SK-N-SH (cell line): ENCODE measurements at regions not wholly inside any gene's neighbourhood (a gene's known extent, or its start where the extent isn't known, plus 50 kb on each side); places are given as distances from the start of the nearest gene placed in this dataset.

ENCODE experiments used
- CTCF ChIA-PET: fragments of 300-600, 350-600 bp; formaldehyde crosslinking; extraction: SDS; loops from one replicate; lab custom pipeline; 2021; lab: Yijun Ruan, JAX
- POLR2A ChIA-PET: fragments of 350-600 bp; sonication (Branson Sonifier 250); formaldehyde crosslinking; extraction: SDS; loops from one replicate; lab custom pipeline; 2020; ENCODE audit warnings: antibody characterized with exemption, inconsistent platforms; lab: Yijun Ruan, JAX
- DNase-seq: peaks from one replicate; pipeline ENCODE4 v3.0.0; 2012
- H2AFZ ChIP-seq: fragments of 200-600 bp; sonication (generic); 2 replicates; pipeline ENCODE4 v1.8.1; 2016; ENCODE audit warnings: antibody characterized with exemption, mild to moderate bottlenecking, low read depth
- H3F3A ChIP-seq: fragments of 200-600 bp; sonication (generic); replicated peaks from 2 replicates; pipeline ENCODE3; 2016; ENCODE audit warnings: antibody characterized with exemption, mild to moderate bottlenecking; ENCODE audit not compliant: insufficient read depth
- H3K27ac ChIP-seq, 2 experiments: fragments of 200-500 bp in 1 of 2; fragments of 200-600 bp in 1 of 2; sonication (Bioruptor generic) in 1 of 2; sonication (generic), shearing (Covaris generic) in 1 of 2; 2 replicates each; pipeline versions ENCODE4 v1.5.1 to v1.6.1; 2014 to 2016; ENCODE audit warnings: low read depth in 2 of 2, inconsistent platforms in 1 of 2, low read length in 1 of 2, mild to moderate bottlenecking in 1 of 2, mixed read lengths in 1 of 2
- H3K27me3 ChIP-seq: fragments of 200-600 bp; sonication (generic), shearing (Covaris generic); 2 replicates; pipeline ENCODE4 v1.6.1; 2016; ENCODE audit warnings: mixed run types; ENCODE audit not compliant: insufficient read depth
- H3K36me3 ChIP-seq, 2 experiments: fragments of 200-500 bp in 1 of 2; fragments of 200-600 bp in 1 of 2; sonication (Bioruptor generic) in 1 of 2; sonication (generic) in 1 of 2; replicated peaks in 1 of 2; 2 replicates each; pipeline versions ENCODE3 to v1.5.1; 2014 to 2016; ENCODE audit warnings: low read length in 1 of 2, mild to moderate bottlenecking in 1 of 2; ENCODE audit not compliant: insufficient read depth in 2 of 2, control insufficient read depth in 1 of 2
- H3K4me1 ChIP-seq, 2 experiments: fragments of 200-500 bp in 1 of 2; fragments of 200-600 bp in 1 of 2; sonication (Bioruptor generic) in 1 of 2; sonication (generic), shearing (Covaris generic) in 1 of 2; 2 replicates each; pipeline versions ENCODE4 v1.5.1 to v1.6.1; 2014 to 2016; ENCODE audit warnings: low read depth in 1 of 2, low read length in 1 of 2, mixed run types in 1 of 2; ENCODE audit not compliant: insufficient read depth in 2 of 2, control insufficient read depth in 1 of 2
- H3K4me2 ChIP-seq: fragments of 200-600 bp; sonication (generic), shearing (Covaris generic); 2 replicates; pipeline ENCODE4 v1.6.1; 2017; ENCODE audit warnings: mixed run types
- H3K4me3 ChIP-seq, 2 experiments: fragments of 200-500 bp in 1 of 2; fragments of 200-600 bp in 1 of 2; sonication (Bioruptor generic) in 1 of 2; sonication (generic), shearing (Covaris generic) in 1 of 2; 2 replicates each; pipeline versions ENCODE4 v1.5.1 to v1.8.1; 2014 to 2016; ENCODE audit warnings: low read depth in 2 of 2, inconsistent platforms in 1 of 2, low read length in 1 of 2, mild to moderate bottlenecking in 1 of 2, mixed read lengths in 1 of 2, moderate library complexity in 1 of 2
- H3K79me2 ChIP-seq: fragments of 200-600 bp; sonication (generic); 2 replicates; pipeline ENCODE4 v1.8.1; 2017; ENCODE audit warnings: mild to moderate bottlenecking; ENCODE audit not compliant: insufficient read depth
- H3K9ac ChIP-seq: fragments of 200-600 bp; sonication (generic); 2 replicates; pipeline ENCODE4 v1.6.1; 2017; ENCODE audit warnings: mixed run types
- H3K9me2 ChIP-seq: fragments of 200-600 bp; sonication (generic); 2 replicates; pipeline ENCODE4 v1.6.1; 2017; ENCODE audit warnings: mixed run types
- H3K9me3 ChIP-seq: fragments of 200-600 bp; sonication (generic); 2 replicates; pipeline ENCODE4 v1.6.1; 2017; ENCODE audit warnings: mixed run types, mild to moderate bottlenecking, moderate library complexity
- H4K20me1 ChIP-seq: fragments of 200-600 bp; sonication (generic); 2 replicates; pipeline ENCODE4 v1.6.1; 2017; ENCODE audit warnings: mild to moderate bottlenecking, mixed run types; ENCODE audit not compliant: insufficient read depth
- CHD2 ChIP-seq: fragments of 150-350 bp; IDR thresholded peaks from 2 replicates; pipeline ENCODE4 v1.6.1; 2018; ENCODE audit warnings: low read length; ENCODE audit not compliant: partially characterized antibody
- ELF1 ChIP-seq: IDR thresholded peaks from 2 replicates; pipeline ENCODE4 v1.4.0; 2012
- EP300 ChIP-seq, 2 experiments: IDR thresholded peaks; 2 replicates each; pipeline versions ENCODE4 v1.4.0 to v1.6.1; 2012; ENCODE audit warnings: borderline replicate concordance in 1 of 2, low read depth in 1 of 2, low read length in 1 of 2
- EZH2phosphoT487 ChIP-seq: fragments of 200-600 bp; sonication (generic); IDR thresholded peaks from 2 replicates; pipeline ENCODE4 v1.6.1; 2017; ENCODE audit warnings: low read depth, mixed run types, mild to moderate bottlenecking, antibody characterized with exemption, moderate library complexity, borderline replicate concordance
- GABPA ChIP-seq: IDR thresholded peaks from 2 replicates; pipeline ENCODE4 v1.4.0; 2012; ENCODE audit warnings: low read depth, mild to moderate bottlenecking
- MXI1 ChIP-seq: IDR thresholded peaks from 2 replicates; pipeline ENCODE4 v1.6.1; 2012; ENCODE audit warnings: mild to moderate bottlenecking, low read depth, low read length, improper control_type of control experiment
- NFIC ChIP-seq: IDR thresholded peaks from 2 replicates; pipeline ENCODE4 v1.4.0; 2012; ENCODE audit warnings: borderline replicate concordance
- NRF1 ChIP-seq: IDR thresholded peaks from 2 replicates; pipeline ENCODE4 v1.6.1; 2012; ENCODE audit warnings: low read depth, mild to moderate bottlenecking, low read length
- RCOR1 ChIP-seq: fragments of 150-350 bp; IDR thresholded peaks from 2 replicates; pipeline ENCODE4 v1.6.1; 2017; ENCODE audit warnings: antibody characterized with exemption, low read length
- REST ChIP-seq: IDR thresholded peaks from 2 replicates; pipeline ENCODE4 v1.6.1; 2012; ENCODE audit warnings: mild to moderate bottlenecking, low read depth, low read length, moderate library complexity
- RFX5 ChIP-seq: IDR thresholded peaks from 2 replicates; pipeline ENCODE4 v1.6.1; 2012; ENCODE audit warnings: mild to moderate bottlenecking, improper control_type of control experiment, low read length
- RXRA ChIP-seq: IDR thresholded peaks from 2 replicates; pipeline ENCODE4 v1.4.0; 2012; ENCODE audit warnings: low read depth, mild to moderate bottlenecking, borderline replicate concordance
- SIN3A ChIP-seq: IDR thresholded peaks from 2 replicates; pipeline ENCODE4 v1.6.1; 2012; ENCODE audit warnings: low read depth, mild to moderate bottlenecking, low read length, moderate library complexity, borderline replicate concordance
- SMC3 ChIP-seq: IDR thresholded peaks from 2 replicates; pipeline ENCODE4 v1.6.1; 2012; ENCODE audit warnings: low read depth, low read length, improper control_type of control experiment
- TCF12 ChIP-seq: IDR thresholded peaks from 2 replicates; pipeline ENCODE4 v1.4.0; 2012
- TEAD4 ChIP-seq: IDR thresholded peaks from 2 replicates; pipeline ENCODE4 v1.4.0; 2012; ENCODE audit warnings: mild to moderate bottlenecking, borderline replicate concordance; ENCODE audit not compliant: insufficient read depth
- YY1 ChIP-seq: IDR thresholded peaks from 2 replicates; pipeline ENCODE4 v1.4.0; 2012; ENCODE audit warnings: low read depth, mild to moderate bottlenecking
- ZBTB33 ChIP-seq: IDR thresholded peaks from 2 replicates; pipeline ENCODE4 v1.4.0; 2012; ENCODE audit warnings: low read depth, borderline replicate concordance
- WGBS: methylation state at CpG from one replicate; pipeline ENCODE4 v1.1.6; 2017; ENCODE audit warnings: low lambda C conversion rate; 5-methylcytosine and 5-hydroxymethylcytosine counted together

GRCh38 chr2:85961754-85962153 is 73.0 kb upstream of the ST3GAL5 start:
- Histone ChIP-seq H4K20me1 (no peaks in the 10 kb centered on the region), H3K27ac (no peak overlapping the region), H3K9ac (no peak overlapping the region), H3K9me3 (no peaks in the 10 kb centered on the region), H3K27me3 (no peaks in the 10 kb centered on the region; the same call in 1 of the 2 replicates), H3K4me1 (no peaks in the 10 kb centered on the region), H3K79me2 (no peaks in the 10 kb centered on the region), H3K36me3 (no peaks in the 10 kb centered on the region), H3K9me2 (no peaks in the 10 kb centered on the region), H3F3A (no peaks in the 10 kb centered on the region), H3K4me2 (no peak overlapping the region), H3K4me3 (no peak overlapping the region), H2AFZ (no peak overlapping the region)
- TF ChIP-seq ELF1 (no peak), ZBTB33 (no peak), SMC3 (no peak), NRF1 (no peak), YY1 (no peak), MXI1 (no peak), TCF12 (no peak)
- ChIA-PET CTCF (interaction anchor here (0.8 to 1.0 kb wide), 2 partner anchors 16 to 73 kb away, joined by 3 read pairs; partner anchors contain the start of gene ST3GAL5), POLR2A (no interaction called here)
- DNase-seq, result no peak
- WGBS, result 0% methylated on average over 2 of the region's 2 CpGs

GRCh38 chr2:85961053-85961452 is 72.3 kb upstream of the ST3GAL5 start:
- CTCF ChIA-PET, result interaction anchor here (0.8 to 1.2 kb wide), 3 partner anchors 13 to 134 kb away, joined by 3 read pairs; partner anchors contain the start of gene ST3GAL5
- Histone ChIP-seq H3F3A (no peaks in the 10 kb centered on the region), H3K27me3 (no peaks in the 10 kb centered on the region; the same call in 1 of the 2 replicates), H3K4me1 (no peaks in the 10 kb centered on the region), H3K9me3 (no peaks in the 10 kb centered on the region), H3K9ac (no peak overlapping the region), H2AFZ (no peak overlapping the region), H3K27ac (no peak overlapping the region), H4K20me1 (no peaks in the 10 kb centered on the region), H3K4me2 (no peak overlapping the region), H3K4me3 (no peak overlapping the region), H3K79me2 (no peaks in the 10 kb centered on the region), H3K9me2 (no peaks in the 10 kb centered on the region), H3K36me3 (no peaks in the 10 kb centered on the region)
- TF ChIP-seq NRF1, result no peak
- WGBS, result 33% methylated on average over 2 of the region's 2 CpGs
- no peak for DNase-seq
- POLR2A ChIA-PET, result no interaction called here

GRCh38 chr2:85959826-85960225 is 71.0 kb upstream of the ST3GAL5 start:
- POLR2A ChIA-PET, result no interaction called here
- Histone ChIP-seq H3K4me3 (no peak overlapping the region), H3K9me3 (no peaks in the 10 kb centered on the region), H3K9me2 (no peaks in the 10 kb centered on the region), H3F3A (no peaks in the 10 kb centered on the region), H3K4me1 (no peaks in the 10 kb centered on the region), H3K27ac (no peak overlapping the region), H3K4me2 (no peak overlapping the region), H2AFZ (no peak overlapping the region), H3K79me2 (no peaks in the 10 kb centered on the region), H3K9ac (no peak overlapping the region), H4K20me1 (no peaks in the 10 kb centered on the region), H3K36me3 (no peaks in the 10 kb centered on the region), H3K27me3 (no peaks in the 10 kb centered on the region; the same call in 1 of the 2 replicates)
- TF ChIP-seq RXRA, result no peak
- no peak for TF ChIP-seq YY1
- TF ChIP-seq NRF1, result no peak
- TF ChIP-seq EP300 (IDR thresholded peaks at IDR 0.05; ENCODE audit: borderline replicate concordance in 1 of 2, low read depth in 1 of 2, low read length in 1 of 2), result no peak
- no peak for TF ChIP-seq TEAD4
- no peak for TF ChIP-seq RCOR1
- TF ChIP-seq EZH2phosphoT487, result no peak
- no peak for TF ChIP-seq GABPA
- no peak for TF ChIP-seq REST
- no peak for TF ChIP-seq SIN3A
- TF ChIP-seq RFX5, result no peak
- TF ChIP-seq NFIC, result no peak
- TF ChIP-seq CHD2, result no peak
- CTCF ChIA-PET, result no interaction called here
- DNase-seq, result no peak
- WGBS, result 80% methylated on average over 2 of the region's 2 CpGs
